Type B pancreatic cell (in vitro differentiated cells): ENCODE measurements at regions not wholly inside any gene's neighbourhood (a gene's known extent, or its start where the extent isn't known, plus 50 kb on each side); places are given as distances from the start of the nearest gene placed in this dataset.
A peak's percentile ranks its signal among the peaks of the same experiment; 100 is the strongest.

Source experiments
- DNase-seq: peaks from one replicate; pipeline ENCODE4 v3.0.0; 2021; ENCODE audit warnings: mixed read lengths; ENCODE audit not compliant: unreplicated experiment; ENCODE audit errors: extremely low spot score
- H3K27ac Mint-ChIP-seq: 2 replicates; pipeline ENCODE4 v1.8.0; 2021; ENCODE audit warnings: mild to moderate bottlenecking, mixed read lengths
- H3K27me3 Mint-ChIP-seq: 2 replicates; pipeline ENCODE4 v1.8.0; 2021; ENCODE audit warnings: mixed read lengths
- H3K36me3 Mint-ChIP-seq: 2 replicates; pipeline ENCODE4 v1.8.0; 2021; ENCODE audit warnings: mixed read lengths
- H3K4me1 Mint-ChIP-seq: one replicate; pipeline ENCODE4 v1.8.0; 2021; ENCODE audit warnings: mixed read lengths; ENCODE audit not compliant: unreplicated experiment
- H3K4me3 Mint-ChIP-seq: 2 replicates; pipeline ENCODE4 v1.8.0; 2021; ENCODE audit warnings: mild to moderate bottlenecking, mixed read lengths
- H3K9me3 Mint-ChIP-seq: 2 replicates; pipeline ENCODE4 v1.8.0; 2021; ENCODE audit warnings: mixed read lengths
- TF ChIP-seq, protein P1 (sequence below): fragments of 200-600 bp; sonication (generic); conservative IDR thresholded peaks from 2 replicates; pipeline ENCODE4 v1.5.0; 2021; ENCODE audit warnings: antibody characterized with exemption, mild to moderate bottlenecking

DNA sequence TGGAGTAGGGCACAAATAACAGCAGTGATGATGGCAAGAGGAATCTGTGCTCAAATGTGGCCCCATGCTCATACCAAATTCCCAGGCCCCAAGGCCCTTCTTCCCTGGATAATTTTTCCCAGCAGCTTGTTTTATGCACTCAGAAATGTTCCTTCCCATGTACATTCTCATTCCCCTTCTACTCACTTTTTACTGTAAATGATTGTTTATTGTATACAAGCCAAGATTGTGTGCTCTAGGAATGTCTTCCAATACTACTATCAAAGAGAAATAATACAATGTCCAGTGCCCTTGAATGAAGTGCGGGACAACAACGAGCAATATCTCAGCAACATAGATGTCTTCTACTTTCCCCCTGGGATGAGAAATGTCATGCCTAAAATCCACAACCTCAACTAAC, 201.6 kb downstream of the ICOS start:
- no peak overlapping the region for H3K4me3 Mint-ChIP-seq
- TF ChIP-seq, protein P1, sequence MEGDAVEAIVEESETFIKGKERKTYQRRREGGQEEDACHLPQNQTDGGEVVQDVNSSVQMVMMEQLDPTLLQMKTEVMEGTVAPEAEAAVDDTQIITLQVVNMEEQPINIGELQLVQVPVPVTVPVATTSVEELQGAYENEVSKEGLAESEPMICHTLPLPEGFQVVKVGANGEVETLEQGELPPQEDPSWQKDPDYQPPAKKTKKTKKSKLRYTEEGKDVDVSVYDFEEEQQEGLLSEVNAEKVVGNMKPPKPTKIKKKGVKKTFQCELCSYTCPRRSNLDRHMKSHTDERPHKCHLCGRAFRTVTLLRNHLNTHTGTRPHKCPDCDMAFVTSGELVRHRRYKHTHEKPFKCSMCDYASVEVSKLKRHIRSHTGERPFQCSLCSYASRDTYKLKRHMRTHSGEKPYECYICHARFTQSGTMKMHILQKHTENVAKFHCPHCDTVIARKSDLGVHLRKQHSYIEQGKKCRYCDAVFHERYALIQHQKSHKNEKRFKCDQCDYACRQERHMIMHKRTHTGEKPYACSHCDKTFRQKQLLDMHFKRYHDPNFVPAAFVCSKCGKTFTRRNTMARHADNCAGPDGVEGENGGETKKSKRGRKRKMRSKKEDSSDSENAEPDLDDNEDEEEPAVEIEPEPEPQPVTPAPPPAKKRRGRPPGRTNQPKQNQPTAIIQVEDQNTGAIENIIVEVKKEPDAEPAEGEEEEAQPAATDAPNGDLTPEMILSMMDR = no peak
- H3K27me3 Mint-ChIP-seq = peaks cover 5% of the 10 kb centered on the region
- DNase-seq = no peak
- peaks cover 7% of the 10 kb centered on the region for H3K4me1 Mint-ChIP-seq
- H3K9me3 Mint-ChIP-seq = no peaks in the 10 kb centered on the region
- H3K36me3 Mint-ChIP-seq = no peaks in the 10 kb centered on the region
- no peak overlapping the region for H3K27ac Mint-ChIP-seq

DNA sequence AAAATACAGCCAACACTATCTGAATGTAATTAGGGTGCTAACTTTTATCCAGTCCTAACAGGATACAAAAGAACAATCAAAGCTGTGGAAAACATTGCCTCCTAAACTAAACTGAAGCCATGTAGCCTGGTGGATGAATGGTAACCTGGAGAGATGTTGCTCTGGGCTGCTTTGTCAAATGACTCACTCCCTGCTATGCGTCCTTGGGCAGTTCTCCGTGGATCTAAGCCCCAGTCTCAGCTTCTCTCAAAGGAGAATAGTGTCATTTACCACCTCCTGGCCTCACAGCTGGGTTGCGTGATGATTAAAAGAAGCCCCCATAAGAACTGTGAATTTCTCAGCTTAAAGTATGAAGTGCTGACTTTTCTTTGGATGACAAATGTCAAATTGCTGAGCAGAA, 203.7 kb downstream of the ICOS start:
- Mint-ChIP-seq H3K9me3 (no peaks in the 10 kb centered on the region), H3K27me3 (peaks cover 5% of the 10 kb centered on the region), H3K4me3 (no peak overlapping the region), H3K4me1 (peaks cover 4% of the 10 kb centered on the region), H3K27ac (no peak overlapping the region), H3K36me3 (no peaks in the 10 kb centered on the region)
- no peak for DNase-seq
- TF ChIP-seq, protein P1 = no peak

DNA sequence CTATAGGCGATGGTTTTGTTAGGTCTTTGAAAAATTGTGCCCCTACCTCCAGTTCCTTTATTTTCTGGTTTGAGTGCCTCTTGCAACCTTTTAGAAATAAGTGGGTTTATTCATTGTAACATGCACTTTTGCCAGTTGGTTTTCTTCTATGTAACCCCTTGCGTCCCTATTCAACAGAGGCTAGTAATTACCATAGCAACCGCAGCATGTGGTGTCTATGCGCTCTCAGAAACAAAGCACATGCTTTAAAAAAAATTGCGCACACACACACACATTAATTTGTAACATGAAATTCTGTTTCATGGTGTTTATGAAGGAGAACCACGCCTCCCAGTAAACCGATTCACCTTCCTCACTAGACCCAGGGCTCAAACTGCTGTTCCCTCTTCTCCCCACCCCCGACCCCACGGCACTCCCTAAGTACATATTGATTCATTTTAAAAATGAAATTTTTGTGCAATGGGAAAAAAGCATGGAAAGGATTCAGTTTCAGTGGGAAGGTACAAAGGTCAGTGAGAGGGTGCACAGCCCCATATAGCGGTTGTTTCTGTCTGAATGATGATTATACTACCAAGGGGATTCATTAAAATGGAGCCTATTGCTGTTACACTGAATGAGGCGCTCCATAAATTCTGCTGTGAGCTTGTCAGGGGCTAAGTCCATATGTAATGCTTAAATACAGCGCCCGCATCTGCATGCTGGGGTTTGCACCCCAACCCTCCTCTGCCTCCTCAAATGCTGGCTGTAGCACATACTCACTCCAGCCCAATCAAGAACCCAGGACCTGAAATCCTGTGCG, 206.9 kb downstream of the ICOS start:
- Mint-ChIP-seq H3K27ac (no peak overlapping the region), H3K4me3 (no peak overlapping the region), H3K27me3 (no peaks in the 10 kb centered on the region), H3K4me1 (peaks cover 17% of the 10 kb centered on the region), H3K36me3 (peaks cover 3% of the 10 kb centered on the region), H3K9me3 (peaks cover under 1% of the 10 kb centered on the region)
- TF ChIP-seq, protein P1 = no peak
- DNase-seq = no peak

DNA sequence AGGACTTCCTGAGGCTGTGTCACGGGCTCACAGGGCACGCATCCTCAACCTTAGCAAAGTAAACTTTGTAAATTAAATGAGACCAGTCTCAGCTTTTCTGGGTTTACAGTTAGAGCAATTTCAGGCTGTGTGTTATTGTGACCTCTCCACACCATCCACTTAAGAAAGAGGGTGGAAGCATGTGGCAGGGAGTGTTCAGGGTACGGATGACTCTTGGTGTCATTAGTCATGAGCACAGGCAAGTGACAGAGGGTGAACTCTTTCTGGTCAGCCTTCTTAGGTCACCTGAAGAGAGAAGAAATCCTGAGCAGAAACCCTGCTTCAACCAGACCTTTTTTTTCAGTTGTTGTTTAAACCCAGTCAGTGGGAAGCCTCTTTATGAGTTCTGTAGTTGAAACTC, 207.9 kb downstream of the ICOS start:
- Mint-ChIP-seq H3K9me3 (peaks cover 11% of the 10 kb centered on the region), H3K4me1 (peaks cover 17% of the 10 kb centered on the region), H3K36me3 (peaks cover 3% of the 10 kb centered on the region), H3K4me3 (no peak overlapping the region), H3K27ac (no peak overlapping the region), H3K27me3 (no peaks in the 10 kb centered on the region)
- no peak for DNase-seq
- TF ChIP-seq, protein P1 = no peak

DNA sequence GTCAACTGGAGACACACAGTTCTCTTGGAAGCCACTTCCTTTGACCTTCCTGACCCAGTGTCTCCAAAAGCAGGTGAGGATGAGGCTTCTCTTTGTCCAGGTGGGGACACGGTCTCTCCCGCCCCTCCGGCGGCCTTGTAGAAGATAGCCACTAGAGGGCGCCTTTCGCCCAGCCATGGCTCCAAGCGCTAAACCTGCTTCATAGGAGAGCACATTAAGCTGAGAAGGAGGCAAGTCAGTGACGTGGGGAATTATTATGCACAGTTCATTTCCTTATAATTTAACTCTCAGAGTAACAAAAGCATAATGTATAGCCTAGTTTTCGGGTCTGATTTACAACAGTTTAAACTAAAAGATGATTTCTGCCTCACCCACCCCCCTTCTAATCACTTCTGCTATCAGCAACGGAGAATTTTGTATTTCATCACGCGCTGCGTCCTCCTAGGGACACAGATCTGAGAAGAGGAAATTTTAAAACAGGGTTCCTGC, 208.7 kb downstream of the ICOS start:
- TF ChIP-seq, protein P1 = peak; percentile 99
- Mint-ChIP-seq H3K36me3 (peaks cover 3% of the 10 kb centered on the region), H3K4me3 (peak overlapping the region; percentile 86), H3K4me1 (peaks cover 17% of the 10 kb centered on the region), H3K9me3 (peaks cover 12% of the 10 kb centered on the region), H3K27me3 (no peaks in the 10 kb centered on the region), H3K27ac (peak overlapping the region; percentile 76)
- peak; percentile 83 for DNase-seq
